ENCODE measurements at regions not wholly inside any gene's neighbourhood (a gene's known extent, or its start where the extent isn't known, plus 50 kb on each side); places are given as distances from the start of the nearest gene placed in this dataset.

GRCh38 chr11:109898592-109898991 is 194.6 kb upstream of the ZC3H12C start:
- DNase-seq (ENCODE audit: low read depth) = no peak
- H3K4me3 ChIP-seq (ENCODE audit: low read length) = no peak overlapping the region
- no peak for TF ChIP-seq CTCF (conservative IDR thresholded peaks at IDR 0.05; ENCODE audit: low read depth, low read length)

DNA sequence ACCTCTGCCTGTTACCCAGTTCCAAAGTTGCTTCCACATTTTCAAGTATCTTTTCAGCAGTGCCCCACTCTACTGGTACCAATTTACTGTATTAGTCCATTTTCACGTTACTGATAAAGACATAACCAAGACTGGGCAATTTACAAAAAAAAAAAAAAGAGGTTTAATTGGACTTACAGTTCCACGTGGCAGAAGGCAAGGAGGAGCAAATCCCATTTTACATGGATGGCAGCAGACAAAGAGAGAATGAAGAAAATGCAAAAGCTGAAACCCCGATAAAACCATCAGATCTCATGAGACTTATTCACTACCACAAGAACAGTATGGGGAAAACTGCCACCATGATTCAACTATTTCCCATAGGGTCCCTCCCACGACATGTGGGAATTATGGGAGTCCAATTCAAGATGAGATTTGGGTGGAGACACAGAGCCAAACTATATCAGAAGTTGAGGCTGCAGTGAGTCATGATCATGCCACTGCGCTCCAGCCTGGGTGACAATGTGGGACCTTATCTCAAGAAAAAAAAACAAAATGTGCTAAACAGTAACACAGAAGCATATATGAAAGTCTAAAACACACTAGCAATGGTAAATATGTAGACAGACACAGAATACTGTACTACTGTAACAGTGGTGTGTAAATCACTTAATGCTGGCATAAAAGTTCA is 190.3 kb upstream of the ZC3H12C start:
- DNase-seq (ENCODE audit: low read depth) = no peak
- TF ChIP-seq CTCF (conservative IDR thresholded peaks at IDR 0.05; ENCODE audit: low read depth, low read length) = no peak

DNA sequence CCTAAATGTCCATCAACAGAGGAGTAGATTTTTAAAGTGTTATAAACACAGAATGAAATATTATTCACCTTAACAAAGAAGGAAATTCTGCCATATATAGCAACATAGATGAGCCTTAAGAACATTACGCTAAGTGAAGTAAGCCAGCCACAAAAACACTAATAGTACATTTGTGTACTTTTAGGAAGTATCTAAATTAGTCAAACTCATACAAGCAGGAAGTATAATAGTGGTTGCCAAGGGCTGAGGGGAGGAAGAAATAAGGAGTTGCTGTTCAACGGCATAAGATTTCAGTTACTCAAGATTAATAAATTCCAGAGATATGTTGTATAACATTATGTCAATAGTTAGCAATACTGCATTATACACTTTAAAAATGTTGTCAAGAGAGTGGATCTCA is 181.7 kb upstream of the ZC3H12C start:
- no peak overlapping the region for H3K4me3 ChIP-seq (ENCODE audit: low read length)
- no peak for DNase-seq (ENCODE audit: low read depth)
- TF ChIP-seq CTCF (conservative IDR thresholded peaks at IDR 0.05; ENCODE audit: low read depth, low read length) = no peak

More for the DNA sequence above, 190.3 kb upstream of the ZC3H12C start:
- H3K4me3 ChIP-seq (ENCODE audit: low read length) = no peak overlapping the region

DNA sequence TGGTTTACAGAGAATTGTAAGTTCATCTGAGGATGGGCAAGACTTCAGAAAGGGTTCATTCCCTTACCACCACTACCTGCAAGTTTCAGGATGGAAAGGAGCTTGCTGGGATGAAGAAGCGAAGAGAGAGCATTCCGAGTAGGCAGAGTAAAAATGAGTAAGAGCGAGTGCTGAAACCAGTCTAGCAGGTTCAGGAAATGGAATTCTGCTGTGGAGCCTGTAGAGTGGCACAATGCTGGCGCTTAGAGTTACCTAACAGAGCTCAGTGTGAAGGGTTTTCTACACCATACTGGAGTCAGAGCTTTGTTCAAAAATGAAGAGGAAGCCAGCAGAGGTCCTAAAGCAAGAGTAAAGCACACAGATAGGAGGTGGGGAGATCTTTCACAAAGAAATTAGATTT is 179.2 kb upstream of the ZC3H12C start:
- DNase-seq (ENCODE audit: low read depth) = no peak
- TF ChIP-seq CTCF (conservative IDR thresholded peaks at IDR 0.05; ENCODE audit: low read depth, low read length) = no peak
- H3K4me3 ChIP-seq (ENCODE audit: low read length) = no peak overlapping the region

DNA sequence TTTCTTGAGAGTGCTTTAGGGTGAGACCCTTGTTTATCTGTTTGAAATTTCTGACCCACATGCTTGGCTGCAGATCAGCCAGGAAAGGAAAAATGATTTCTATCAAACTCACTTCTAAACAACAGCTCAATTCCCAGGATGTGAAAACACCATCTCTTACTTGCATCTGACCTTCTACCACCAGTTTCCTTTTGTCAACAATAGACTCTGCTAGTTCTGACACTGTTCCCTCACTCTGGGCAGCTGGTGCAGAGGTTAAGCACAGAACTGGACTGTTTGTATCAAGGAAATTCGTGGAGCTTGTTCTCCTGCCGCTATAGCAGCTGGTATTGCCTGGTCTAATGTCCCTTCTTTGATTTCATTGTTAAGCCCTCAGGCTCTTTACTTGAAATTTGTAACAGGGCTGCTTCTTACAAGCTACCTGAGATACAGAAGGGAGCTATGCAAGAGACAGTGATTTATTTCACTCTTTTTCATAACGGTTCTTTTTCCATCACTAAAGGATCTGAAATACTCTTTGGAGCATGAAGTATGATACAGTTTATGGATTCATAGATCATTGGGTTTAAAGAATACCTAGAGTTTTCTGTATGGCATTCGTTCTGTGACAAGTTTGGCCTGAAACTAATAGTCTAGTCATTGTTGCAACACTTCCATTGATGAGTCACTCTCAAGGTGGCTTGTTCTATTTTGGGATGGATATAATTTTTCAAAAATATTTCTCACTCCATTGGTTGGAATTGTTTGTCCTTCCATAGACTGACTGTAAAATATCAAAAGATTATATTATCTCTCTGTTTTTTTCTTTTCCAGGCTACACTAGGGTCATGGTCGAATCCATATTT is 178.2 kb upstream of the ZC3H12C start:
- no peak for DNase-seq (ENCODE audit: low read depth)
- H3K4me3 ChIP-seq (ENCODE audit: low read length) = no peak overlapping the region
- no peak for TF ChIP-seq CTCF (conservative IDR thresholded peaks at IDR 0.05; ENCODE audit: low read depth, low read length)

GRCh38 chr11:109926941-109927340 is 166.3 kb upstream of the ZC3H12C start:
- TF ChIP-seq CTCF (conservative IDR thresholded peaks at IDR 0.05; ENCODE audit: low read depth, low read length) = no peak
- DNase-seq (ENCODE audit: low read depth) = no peak

DNA sequence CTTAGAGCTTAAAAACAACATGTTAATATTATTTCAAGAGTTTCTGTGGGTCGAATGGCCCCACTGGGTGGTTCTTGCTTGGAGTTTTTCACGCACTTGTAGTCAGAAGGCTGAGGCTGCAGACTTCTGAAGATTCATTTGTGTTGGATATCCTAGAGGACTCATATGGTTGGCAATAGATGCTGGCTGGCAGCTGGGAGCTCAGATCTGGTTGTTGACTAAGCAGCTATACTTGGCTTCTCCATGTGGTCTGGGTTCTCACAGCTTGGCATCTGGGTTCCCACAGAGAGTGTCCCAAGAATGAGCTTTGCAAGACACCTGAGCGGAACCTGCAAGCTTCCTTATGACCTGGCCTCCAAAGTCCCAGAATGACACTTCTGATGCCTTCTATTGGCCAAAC is 163.9 kb upstream of the ZC3H12C start:
- no peak overlapping the region for H3K4me3 ChIP-seq (ENCODE audit: low read length)
- DNase-seq (ENCODE audit: low read depth) = no peak
- TF ChIP-seq CTCF (conservative IDR thresholded peaks at IDR 0.05; ENCODE audit: low read depth, low read length) = no peak

More at GRCh38 chr11:109926941-109927340, 166.3 kb upstream of the ZC3H12C start:
- H3K4me3 ChIP-seq (ENCODE audit: low read length) = no peak overlapping the region

All from retinal pigment epithelial cell (primary cell).